HL-60 (cell line): ENCODE measurements at regions not wholly inside any gene's neighbourhood (a gene's known extent, or its start where the extent isn't known, plus 50 kb on each side); places are given as distances from the start of the nearest gene placed in this dataset.

ENCODE experiments used
- DNase-seq, 2 experiments: peaks; one replicate each; pipeline ENCODE4 v3.0.0-alpha.2; 2010 to 2020; ENCODE audit warnings: low read depth in 1 of 2, low spot score in 1 of 2
- H3K27ac ChIP-seq: fragments of 250-450 bp; sonication (Bioruptor Pico); replicated peaks from 2 replicates; pipeline ENCODE4 v1.5.1; 2020; ENCODE audit warnings: mild to moderate bottlenecking, moderate library complexity
- H3K27me3 ChIP-seq: fragments of 250-450 bp; sonication (Bioruptor Pico); 2 replicates; pipeline ENCODE4 v1.5.1; 2021; ENCODE audit warnings: mild to moderate bottlenecking, moderate library complexity; ENCODE audit not compliant: insufficient read depth, poor library complexity, severe bottlenecking
- H3K4me3 ChIP-seq: replicated peaks from 2 replicates; pipeline ENCODE4 v1.5.1; 2011; ENCODE audit warnings: mild to moderate bottlenecking, control low read depth, low read length; ENCODE audit not compliant: insufficient read depth
- GABPA ChIP-seq: IDR thresholded peaks from 2 replicates; pipeline ENCODE4 v1.6.1; 2012; ENCODE audit warnings: low read depth
- POLR2AphosphoS5 ChIP-seq: IDR thresholded peaks from 2 replicates; pipeline ENCODE4 v1.6.1; 2012; ENCODE audit warnings: low read depth
- SPI1 ChIP-seq: IDR thresholded peaks from 2 replicates; pipeline ENCODE4 v1.6.1; 2012; ENCODE audit warnings: low read depth, mild to moderate bottlenecking, borderline replicate concordance
- TF ChIP-seq, protein P1 (sequence below): IDR thresholded peaks from one replicate; pipeline ENCODE4 v1.5.1; 2011; ENCODE audit warnings: low read length, control low read depth, inconsistent platforms; ENCODE audit not compliant: insufficient read depth
- TF ChIP-seq, protein P2 (sequence below): IDR thresholded peaks from 2 replicates; pipeline ENCODE4 v1.6.1; 2012; ENCODE audit warnings: low read depth; ENCODE audit not compliant: insufficient replicate concordance

DNA sequence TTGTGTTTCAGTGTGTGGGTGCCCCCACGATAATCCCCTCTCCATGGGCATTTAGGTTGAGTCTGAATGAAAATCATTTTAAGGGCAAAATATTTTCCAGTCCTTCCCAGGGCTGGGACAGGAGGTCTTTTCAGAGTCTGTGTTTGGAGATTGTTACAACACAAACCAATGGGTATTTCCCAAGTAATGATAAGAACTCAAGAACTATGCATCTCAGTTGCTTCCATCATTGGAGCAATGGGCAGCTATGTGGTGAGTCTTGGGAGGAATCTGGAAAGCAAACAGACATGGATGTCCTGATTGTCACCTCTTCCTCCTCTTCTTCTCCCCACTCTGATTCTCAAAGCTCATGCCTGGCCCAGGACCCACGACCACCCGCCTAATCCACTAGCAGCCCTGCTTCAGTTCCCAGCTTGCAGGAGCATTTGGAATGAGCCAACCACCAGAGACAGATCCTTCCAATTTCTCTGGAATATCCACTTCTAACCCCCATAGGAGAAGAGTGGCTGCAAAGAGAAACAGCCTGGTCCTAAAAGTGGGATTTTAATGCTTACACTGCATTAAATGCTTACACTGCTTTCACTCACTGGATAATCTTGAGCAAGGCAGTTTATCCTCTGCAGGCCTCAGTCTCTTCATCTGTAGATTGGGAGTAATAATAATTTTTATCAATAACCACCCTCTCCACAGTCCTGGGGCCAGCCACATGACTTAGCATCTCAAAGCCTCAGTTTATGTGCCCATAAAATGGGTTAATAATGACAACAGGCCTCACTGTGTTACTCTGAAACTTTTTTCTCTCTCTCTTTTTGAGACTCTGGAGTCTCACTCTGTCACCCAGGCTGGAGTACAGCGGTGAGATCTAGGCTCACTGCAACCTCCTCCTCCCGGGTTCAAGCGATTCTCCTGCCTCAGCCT is 404.3 kb downstream of the MN1 start:
- TF ChIP-seq SPI1 = no peak
- TF ChIP-seq POLR2AphosphoS5 = no peak
- TF ChIP-seq, protein P1, sequence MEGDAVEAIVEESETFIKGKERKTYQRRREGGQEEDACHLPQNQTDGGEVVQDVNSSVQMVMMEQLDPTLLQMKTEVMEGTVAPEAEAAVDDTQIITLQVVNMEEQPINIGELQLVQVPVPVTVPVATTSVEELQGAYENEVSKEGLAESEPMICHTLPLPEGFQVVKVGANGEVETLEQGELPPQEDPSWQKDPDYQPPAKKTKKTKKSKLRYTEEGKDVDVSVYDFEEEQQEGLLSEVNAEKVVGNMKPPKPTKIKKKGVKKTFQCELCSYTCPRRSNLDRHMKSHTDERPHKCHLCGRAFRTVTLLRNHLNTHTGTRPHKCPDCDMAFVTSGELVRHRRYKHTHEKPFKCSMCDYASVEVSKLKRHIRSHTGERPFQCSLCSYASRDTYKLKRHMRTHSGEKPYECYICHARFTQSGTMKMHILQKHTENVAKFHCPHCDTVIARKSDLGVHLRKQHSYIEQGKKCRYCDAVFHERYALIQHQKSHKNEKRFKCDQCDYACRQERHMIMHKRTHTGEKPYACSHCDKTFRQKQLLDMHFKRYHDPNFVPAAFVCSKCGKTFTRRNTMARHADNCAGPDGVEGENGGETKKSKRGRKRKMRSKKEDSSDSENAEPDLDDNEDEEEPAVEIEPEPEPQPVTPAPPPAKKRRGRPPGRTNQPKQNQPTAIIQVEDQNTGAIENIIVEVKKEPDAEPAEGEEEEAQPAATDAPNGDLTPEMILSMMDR = no peak
- TF ChIP-seq, protein P2, sequence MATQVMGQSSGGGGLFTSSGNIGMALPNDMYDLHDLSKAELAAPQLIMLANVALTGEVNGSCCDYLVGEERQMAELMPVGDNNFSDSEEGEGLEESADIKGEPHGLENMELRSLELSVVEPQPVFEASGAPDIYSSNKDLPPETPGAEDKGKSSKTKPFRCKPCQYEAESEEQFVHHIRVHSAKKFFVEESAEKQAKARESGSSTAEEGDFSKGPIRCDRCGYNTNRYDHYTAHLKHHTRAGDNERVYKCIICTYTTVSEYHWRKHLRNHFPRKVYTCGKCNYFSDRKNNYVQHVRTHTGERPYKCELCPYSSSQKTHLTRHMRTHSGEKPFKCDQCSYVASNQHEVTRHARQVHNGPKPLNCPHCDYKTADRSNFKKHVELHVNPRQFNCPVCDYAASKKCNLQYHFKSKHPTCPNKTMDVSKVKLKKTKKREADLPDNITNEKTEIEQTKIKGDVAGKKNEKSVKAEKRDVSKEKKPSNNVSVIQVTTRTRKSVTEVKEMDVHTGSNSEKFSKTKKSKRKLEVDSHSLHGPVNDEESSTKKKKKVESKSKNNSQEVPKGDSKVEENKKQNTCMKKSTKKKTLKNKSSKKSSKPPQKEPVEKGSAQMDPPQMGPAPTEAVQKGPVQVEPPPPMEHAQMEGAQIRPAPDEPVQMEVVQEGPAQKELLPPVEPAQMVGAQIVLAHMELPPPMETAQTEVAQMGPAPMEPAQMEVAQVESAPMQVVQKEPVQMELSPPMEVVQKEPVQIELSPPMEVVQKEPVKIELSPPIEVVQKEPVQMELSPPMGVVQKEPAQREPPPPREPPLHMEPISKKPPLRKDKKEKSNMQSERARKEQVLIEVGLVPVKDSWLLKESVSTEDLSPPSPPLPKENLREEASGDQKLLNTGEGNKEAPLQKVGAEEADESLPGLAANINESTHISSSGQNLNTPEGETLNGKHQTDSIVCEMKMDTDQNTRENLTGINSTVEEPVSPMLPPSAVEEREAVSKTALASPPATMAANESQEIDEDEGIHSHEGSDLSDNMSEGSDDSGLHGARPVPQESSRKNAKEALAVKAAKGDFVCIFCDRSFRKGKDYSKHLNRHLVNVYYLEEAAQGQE = no peak
- TF ChIP-seq GABPA = no peak
- DNase-seq = no peak
- Histone ChIP-seq H3K4me3 (no peak overlapping the region), H3K27ac (no peak overlapping the region), H3K27me3 (no peaks in the 10 kb centered on the region)

DNA sequence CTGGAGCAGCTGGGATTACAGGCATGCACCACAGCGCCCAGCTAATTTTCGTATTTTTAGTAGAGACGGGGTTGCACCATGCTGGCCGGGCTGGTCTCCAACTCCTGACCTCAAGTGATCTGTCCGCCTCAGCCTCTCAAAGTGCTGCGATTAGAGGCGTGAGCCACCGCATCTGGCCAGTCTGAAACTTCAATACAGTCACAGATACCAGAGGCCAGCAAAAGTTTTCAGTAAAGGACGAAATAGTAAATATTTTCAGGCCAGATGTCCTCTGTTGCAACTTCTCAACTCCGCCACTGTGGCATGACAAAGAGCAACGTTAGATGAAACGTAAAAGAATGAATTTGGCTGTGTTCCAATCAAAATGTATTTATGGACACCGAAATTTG is 403.6 kb downstream of the MN1 start:
- H3K4me3 ChIP-seq = no peak overlapping the region
- H3K27ac ChIP-seq = no peak overlapping the region
- no peaks in the 10 kb centered on the region for H3K27me3 ChIP-seq
- TF ChIP-seq, protein P1 = no peak
- no peak for TF ChIP-seq POLR2AphosphoS5
- no peak for DNase-seq

DNA sequence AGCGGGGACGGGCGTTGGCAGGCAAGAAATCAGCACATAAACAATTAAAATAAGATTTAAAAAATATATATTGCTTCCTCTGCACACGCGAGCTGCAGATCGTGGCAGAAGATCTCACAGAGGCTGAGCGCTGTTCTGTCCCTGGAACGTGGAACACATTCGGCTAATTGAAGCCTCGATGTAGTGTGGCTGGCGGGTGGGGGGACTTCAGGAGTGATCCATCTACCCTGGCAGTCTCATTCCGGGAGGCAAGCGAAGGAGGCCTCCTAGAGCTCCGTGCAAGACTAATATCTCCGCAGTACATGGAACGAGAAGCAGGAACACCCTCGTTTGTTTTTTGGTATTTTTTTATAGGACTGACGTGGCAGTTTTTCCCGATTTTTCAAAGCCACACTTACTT is 402.4 kb downstream of the MN1 start:
- no peak for DNase-seq
- TF ChIP-seq, protein P1 = no peak
- TF ChIP-seq POLR2AphosphoS5 = no peak
- TF ChIP-seq, protein P2 = no peak
- no peak for TF ChIP-seq SPI1
- TF ChIP-seq GABPA = no peak
- H3K4me3 ChIP-seq = no peak overlapping the region
- H3K27ac ChIP-seq = no peak overlapping the region
- H3K27me3 ChIP-seq = no peaks in the 10 kb centered on the region

DNA sequence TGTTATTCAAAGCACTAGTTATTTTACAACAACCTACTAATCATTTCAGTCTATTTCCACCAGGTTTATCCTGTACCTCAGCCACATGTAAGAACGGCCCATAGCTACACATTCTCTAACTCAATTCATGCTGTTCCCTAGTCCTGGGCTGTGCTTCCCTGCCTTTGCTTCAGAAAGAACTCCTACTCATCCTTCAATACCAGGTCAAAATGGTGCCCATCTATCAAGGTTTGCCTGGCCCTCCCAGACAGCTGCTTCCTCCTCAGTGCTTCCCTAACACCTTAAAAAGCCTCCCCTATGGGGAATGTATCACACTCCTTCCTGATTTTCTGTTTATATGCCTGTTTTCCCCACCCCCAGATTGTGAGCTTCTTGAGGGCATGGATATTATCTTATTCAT is 400.7 kb downstream of the MN1 start:
- H3K27ac ChIP-seq = no peak overlapping the region
- H3K4me3 ChIP-seq = no peak overlapping the region
- no peak for DNase-seq
- TF ChIP-seq, protein P1 = no peak
- TF ChIP-seq, protein P2 = no peak
- TF ChIP-seq GABPA = no peak
- TF ChIP-seq POLR2AphosphoS5 = no peak
- no peak for TF ChIP-seq SPI1
- H3K27me3 ChIP-seq = no peaks in the 10 kb centered on the region
